Keratinocyte (primary cell): ENCODE measurements at regions not wholly inside any gene's neighbourhood (a gene's known extent, or its start where the extent isn't known, plus 50 kb on each side); places are given as distances from the start of the nearest gene placed in this dataset.

Source experiments
- DNase-seq: peaks from one replicate; pipeline ENCODE4 v3.0.0-alpha.2; 2011; ENCODE audit warnings: low read depth, missing footprints, low spot score
- FAIRE-seq: peaks from 2 replicates; lab custom pipeline; 2011; peaks lifted over from hg19 to GRCh38; lab: Jason Lieb, UNC
- H2AFZ ChIP-seq: 2 replicates; pipeline ENCODE4 v1.6.0; 2012; ENCODE audit warnings: low read length, control low read depth, inconsistent platforms; ENCODE audit not compliant: control insufficient read depth
- H3K27ac ChIP-seq: 2 replicates; pipeline ENCODE4 v1.5.1; 2011; ENCODE audit warnings: low read length; ENCODE audit not compliant: control insufficient read depth, insufficient read depth
- H3K27me3 ChIP-seq: 3 replicates; pipeline ENCODE4 v1.6.0; 2011; ENCODE audit warnings: low read length; ENCODE audit not compliant: control insufficient read depth, insufficient read depth; ENCODE audit errors: extremely low read depth
- H3K36me3 ChIP-seq, 2 experiments: 2 replicates in 1 of 2; 3 replicates in 1 of 2; pipeline ENCODE4 v1.5.1; 2011; ENCODE audit warnings: low read length in 2 of 2, mild to moderate bottlenecking in 1 of 2; ENCODE audit not compliant: control insufficient read depth in 2 of 2, insufficient read depth in 2 of 2; ENCODE audit errors: extremely low read depth in 1 of 2
- H3K4me1 ChIP-seq: 3 replicates; pipeline ENCODE4 v1.5.1; 2011; ENCODE audit warnings: low read length; ENCODE audit not compliant: control insufficient read depth, insufficient read depth; ENCODE audit errors: extremely low read depth
- H3K4me2 ChIP-seq: 3 replicates; pipeline ENCODE4 v1.6.0; 2011; ENCODE audit warnings: low read depth, low read length; ENCODE audit not compliant: control insufficient read depth, insufficient read depth; ENCODE audit errors: extremely low read depth
- H3K4me3 ChIP-seq, 3 experiments: fragments of 200-600 bp in 1 of 3; sonication (generic) in 1 of 3; 2 replicates in 2 of 3; 3 replicates in 1 of 3; pipeline ENCODE4 v1.5.1; 2011 to 2016; ENCODE audit warnings: low read length in 3 of 3, mild to moderate bottlenecking in 3 of 3, control low read depth in 2 of 3, inconsistent platforms in 1 of 3, low read depth in 1 of 3, mixed read lengths in 1 of 3, mixed run types in 1 of 3, moderate library complexity in 1 of 3; ENCODE audit not compliant: control insufficient read depth in 2 of 3, insufficient read depth in 2 of 3; ENCODE audit errors: extremely low read depth in 1 of 3
- H3K79me2 ChIP-seq: 2 replicates; pipeline ENCODE4 v1.6.0; 2012; ENCODE audit warnings: low read length; ENCODE audit not compliant: control insufficient read depth, insufficient read depth
- H3K9ac ChIP-seq: 3 replicates; pipeline ENCODE4 v1.6.0; 2011; ENCODE audit warnings: low read length; ENCODE audit not compliant: control insufficient read depth, insufficient read depth; ENCODE audit errors: extremely low read depth
- H3K9me1 ChIP-seq: 3 replicates; pipeline ENCODE4 v1.6.0; 2011; ENCODE audit warnings: low read length; ENCODE audit not compliant: control insufficient read depth, insufficient read depth; ENCODE audit errors: extremely low read depth
- H3K9me3 ChIP-seq: 2 replicates; pipeline ENCODE4 v1.5.1; 2012; ENCODE audit warnings: low read depth, low read length; ENCODE audit not compliant: control insufficient read depth
- H4K20me1 ChIP-seq: 3 replicates; pipeline ENCODE4 v1.6.0; 2011; ENCODE audit warnings: low read length; ENCODE audit not compliant: control insufficient read depth, insufficient read depth; ENCODE audit errors: extremely low read depth
- CTCF ChIP-seq, 3 experiments: IDR thresholded peaks in 1 of 3; conservative IDR thresholded peaks in 1 of 3; optimal IDR thresholded peaks in 1 of 3; 2 replicates in 2 of 3; 3 replicates in 1 of 3; pipeline versions ENCODE3 to v1.5.1; 2011; ENCODE audit warnings: low read length in 3 of 3, mild to moderate bottlenecking in 3 of 3, moderate library complexity in 2 of 3, control low read depth in 1 of 3, inconsistent platforms in 1 of 3; ENCODE audit not compliant: insufficient read depth in 2 of 3; ENCODE audit errors: extremely low read depth in 1 of 3
- EZH2 ChIP-seq: IDR thresholded peaks from one replicate; pipeline ENCODE4 v1.6.1; 2012; ENCODE audit warnings: inconsistent platforms, mild to moderate bottlenecking, low read length, moderate library complexity
- dilution Hi-C: fragments of 300-500 bp; cut with MboI; formaldehyde crosslinking; loops from one replicate; pipeline ENCODE4 v1.7.0; 2020; ENCODE audit warnings: low sequenced_read_pairs; ENCODE audit not compliant: extremely low pct_ligation_motif_present

DNA sequence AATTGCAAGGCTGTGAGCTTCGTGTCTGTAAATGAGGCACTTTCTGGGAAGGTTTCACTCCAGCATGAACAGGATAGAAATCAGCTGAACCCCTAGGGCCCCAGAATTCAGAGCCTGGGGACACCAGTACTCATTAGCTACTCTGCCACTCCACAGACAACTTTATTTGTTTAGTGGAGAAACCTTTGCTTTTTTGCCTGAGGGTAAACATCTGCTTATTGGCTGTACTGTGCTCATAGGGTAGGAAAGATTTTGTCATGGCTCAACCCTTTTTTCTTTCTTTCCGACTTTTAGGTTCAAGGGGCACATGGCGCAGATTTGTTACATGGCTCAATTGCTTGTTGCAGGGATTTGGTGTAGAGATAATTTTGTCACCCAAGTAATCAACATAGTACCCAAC is 138.4 kb upstream of the BACE2 start:
- TF ChIP-seq EZH2 (no peak), CTCF (optimal IDR thresholded peaks at IDR 0.05 in 1 of 3, IDR thresholded peaks at IDR 0.05 in 1 of 3, conservative IDR thresholded peaks at IDR 0.05 in 1 of 3; ENCODE audit: extremely low read depth in 1 of 3, insufficient read depth in 2 of 3, low read length in 3 of 3) (no peak)
- Histone ChIP-seq H3K79me2 (no peaks in the 10 kb centered on the region), H2AFZ (no peak overlapping the region), H3K27ac (no peak overlapping the region), H4K20me1 (no peaks in the 10 kb centered on the region), H3K36me3 (no peaks in the 10 kb centered on the region), H3K9ac (no peak overlapping the region), H3K9me3 (no peaks in the 10 kb centered on the region), H3K4me2 (no peak overlapping the region), H3K9me1 (no peaks in the 10 kb centered on the region), H3K4me1 (peaks cover 4% of the 10 kb centered on the region), H3K4me3 (no peak overlapping the region), H3K27me3 (no peaks in the 10 kb centered on the region)
- dilution Hi-C loops: no loop called here
- DNase-seq (no peak), FAIRE-seq (no peak)

GRCh38 chr21:41031701-41032220 is 136.2 kb upstream of the BACE2 start:
- H4K20me1 ChIP-seq: no peaks in the 10 kb centered on the region
- H3K9me1 ChIP-seq: no peaks in the 10 kb centered on the region
- H3K4me3 ChIP-seq: no peak overlapping the region
- no peak overlapping the region for H3K27ac ChIP-seq
- no peaks in the 10 kb centered on the region for H3K36me3 ChIP-seq
- no peak for TF ChIP-seq CTCF (optimal IDR thresholded peaks at IDR 0.05 in 1 of 3, IDR thresholded peaks at IDR 0.05 in 1 of 3, conservative IDR thresholded peaks at IDR 0.05 in 1 of 3; ENCODE audit: extremely low read depth in 1 of 3, insufficient read depth in 2 of 3, low read length in 3 of 3)
- TF ChIP-seq EZH2: no peak
- DNase-seq (no peak), FAIRE-seq (peak; percentile 36)
- H3K9ac ChIP-seq: no peak overlapping the region
- H3K4me2 ChIP-seq: no peak overlapping the region
- H3K9me3 ChIP-seq: no peaks in the 10 kb centered on the region
- no peaks in the 10 kb centered on the region for H3K27me3 ChIP-seq
- H3K79me2 ChIP-seq: no peaks in the 10 kb centered on the region
- peaks cover 4% of the 10 kb centered on the region for H3K4me1 ChIP-seq
- no peak overlapping the region for H2AFZ ChIP-seq
- dilution Hi-C loops: no loop called here
